H1 (cell line): ENCODE measurements at regions not wholly inside any gene's neighbourhood (a gene's known extent, or its start where the extent isn't known, plus 50 kb on each side); places are given as distances from the start of the nearest gene placed in this dataset.

Source experiments
- BRCA1 ChIP-seq: IDR thresholded peaks from 2 replicates; pipeline ENCODE4 v1.6.1; 2012; ENCODE audit warnings: low read depth, low read length, improper control_type of control experiment
- CHD7 ChIP-seq: fragments of 300-600 bp; sonication (generic); IDR thresholded peaks from 2 replicates; pipeline ENCODE4 v1.7.1; 2012; ENCODE audit warnings: low read length, moderate library complexity, mild to moderate bottlenecking, inconsistent platforms; ENCODE audit not compliant: insufficient replicate concordance
- PHF8 ChIP-seq: fragments of 200-600 bp; sonication (generic); conservative IDR thresholded peaks from 2 replicates; pipeline ENCODE4 v1.7.1; 2012; ENCODE audit warnings: low read depth, mild to moderate bottlenecking, inconsistent platforms, low read length, moderate library complexity

DNA sequence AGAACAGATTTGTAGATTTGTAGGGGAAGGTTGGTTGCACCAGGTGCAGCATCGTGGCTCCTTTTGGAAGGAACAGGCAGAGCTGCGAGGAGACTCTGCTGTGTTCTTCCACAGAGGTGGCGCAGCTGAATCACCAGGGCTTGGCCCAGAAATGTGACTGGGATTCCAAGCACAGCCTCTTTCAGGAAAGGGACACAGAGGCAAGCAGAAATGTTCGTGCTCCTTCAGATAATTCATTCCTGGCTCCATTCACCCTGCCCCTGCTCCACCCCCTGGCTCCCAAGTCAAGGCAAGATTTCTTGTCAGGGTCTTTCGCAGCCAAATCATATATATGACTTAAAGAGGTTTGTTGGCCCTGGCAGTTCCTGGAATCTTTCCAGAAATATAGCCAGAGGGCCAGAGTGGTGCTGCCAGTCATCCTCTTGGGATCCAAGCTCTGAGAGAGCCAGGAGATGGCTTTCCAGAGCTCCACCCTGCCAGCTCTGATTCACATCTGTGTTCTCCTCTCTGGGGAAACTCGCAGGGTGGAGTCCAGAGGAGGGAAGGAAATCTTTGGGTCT is 203.9 kb upstream of the TANK start (continued):
- TF ChIP-seq CHD7 (no peak), BRCA1 (no peak), PHF8 (no peak)
- TF ChIP-seq, all 59 proteins: peak for 0
